Lung (tissue), 11 donors: ENCODE measurements at regions not wholly inside any gene's neighbourhood (a gene's known extent, or its start where the extent isn't known, plus 50 kb on each side); places are given as distances from the start of the nearest gene placed in this dataset.

Experiments used
- ATAC-seq: fragments of 200-7000 bp; cut with Tn5 transposase; one replicate; pipeline ENCODE4 v1.9.1; 2020; ENCODE audit warnings: moderate number of reproducible peaks; ENCODE audit not compliant: insufficient read depth, low FRiP score
- DNase-seq, 3 donors: peaks; one replicate each; pipeline ENCODE4 v3.0.0-alpha.2; 2013 to 2017
- H3K27ac ChIP-seq, 2 donors: one replicate each; pipeline ENCODE4 v1.5.1; 2013; ENCODE audit warnings: mild to moderate bottlenecking in 2 of 2, moderate library complexity in 2 of 2, control low read depth in 1 of 2, inconsistent platforms in 1 of 2, low read depth in 1 of 2, low read length in 1 of 2
- H3K27me3 ChIP-seq, 3 donors: one replicate each; pipeline ENCODE4 v1.5.1; 2013; ENCODE audit warnings: low read length in 2 of 3; ENCODE audit not compliant: control insufficient read depth in 3 of 3, insufficient read depth in 3 of 3
- H3K36me3 ChIP-seq, 4 donors: one replicate each; pipeline ENCODE4 v1.5.1; 2013; ENCODE audit warnings: low read length in 4 of 4, mild to moderate bottlenecking in 1 of 4, moderate library complexity in 1 of 4; ENCODE audit not compliant: control insufficient read depth in 4 of 4, insufficient read depth in 4 of 4
- H3K4me1 ChIP-seq, 5 donors: one replicate each; pipeline ENCODE4 v1.5.1; 2013; ENCODE audit warnings: low read length in 5 of 5, mild to moderate bottlenecking in 2 of 5, moderate library complexity in 1 of 5; ENCODE audit not compliant: control insufficient read depth in 5 of 5, insufficient read depth in 5 of 5
- H3K4me3 ChIP-seq: one replicate; pipeline ENCODE4 v1.5.1; 2013; ENCODE audit warnings: mild to moderate bottlenecking, control low read depth, moderate library complexity
- H3K9ac ChIP-seq, 2 donors: one replicate each; pipeline ENCODE4 v1.5.1; 2013; ENCODE audit warnings: low read length in 2 of 2, control low read depth in 1 of 2; ENCODE audit not compliant: insufficient read depth in 1 of 2
- H3K9me3 ChIP-seq, 4 donors: one replicate each; pipeline ENCODE4 v1.5.1; 2013; ENCODE audit warnings: low read length in 3 of 4, mild to moderate bottlenecking in 1 of 4, moderate library complexity in 1 of 4; ENCODE audit not compliant: control insufficient read depth in 4 of 4, insufficient read depth in 3 of 4
- WGBS, 2 donors: extraction: QIAGEN DNeasy Blood & Tissue Kit; methylation state at CpG; one replicate each; pipeline ENCODE4 v1.1.7; 2013; 5-methylcytosine and 5-hydroxymethylcytosine counted together
- TF ChIP-seq, protein P1 (sequence below): IDR thresholded peaks from 2 replicates; pipeline ENCODE4 v1.5.1; 2012; ENCODE audit warnings: mild to moderate bottlenecking; ENCODE audit errors: control extremely low read depth, extremely low read depth
- donor health status: control.
- donor health status: control.
- donor health status: Bipolar disorder and iron deficiency.
- donor health status: healthy.
- donor health status: DM: yes; HTN: yes; CAD: no.

DNA sequence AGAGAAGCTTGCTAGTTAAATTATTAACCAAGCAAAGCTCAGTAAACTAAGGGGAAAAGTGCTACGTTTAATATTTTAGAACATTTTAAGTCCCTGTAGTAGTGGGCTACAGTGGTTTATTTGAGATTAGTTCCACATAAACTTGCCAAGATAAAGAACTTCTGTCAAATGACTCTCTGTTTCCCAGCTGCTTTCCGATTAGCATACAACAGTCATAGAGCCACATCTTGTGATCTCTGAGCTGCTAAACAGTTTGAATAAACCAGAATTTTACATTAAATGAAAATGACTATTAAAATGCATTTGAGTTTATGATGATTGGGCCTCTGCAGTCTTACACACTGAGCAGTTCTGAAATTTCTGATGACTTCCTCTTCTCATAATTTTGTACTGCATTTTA is 568.5 kb downstream of the IQCM start:
- H3K9ac ChIP-seq, result no peak overlapping the region
- no peak overlapping the region for H3K4me3 ChIP-seq
- no peak overlapping the region for H3K27ac ChIP-seq
- H3K36me3 ChIP-seq, result no peaks in the 10 kb centered on the region
- no peaks in the 10 kb centered on the region for H3K27me3 ChIP-seq
- peaks cover 0 to 2% (median 0%) of the 10 kb centered on the region in 5 donors for H3K4me1 ChIP-seq
- TF ChIP-seq, protein P1, sequence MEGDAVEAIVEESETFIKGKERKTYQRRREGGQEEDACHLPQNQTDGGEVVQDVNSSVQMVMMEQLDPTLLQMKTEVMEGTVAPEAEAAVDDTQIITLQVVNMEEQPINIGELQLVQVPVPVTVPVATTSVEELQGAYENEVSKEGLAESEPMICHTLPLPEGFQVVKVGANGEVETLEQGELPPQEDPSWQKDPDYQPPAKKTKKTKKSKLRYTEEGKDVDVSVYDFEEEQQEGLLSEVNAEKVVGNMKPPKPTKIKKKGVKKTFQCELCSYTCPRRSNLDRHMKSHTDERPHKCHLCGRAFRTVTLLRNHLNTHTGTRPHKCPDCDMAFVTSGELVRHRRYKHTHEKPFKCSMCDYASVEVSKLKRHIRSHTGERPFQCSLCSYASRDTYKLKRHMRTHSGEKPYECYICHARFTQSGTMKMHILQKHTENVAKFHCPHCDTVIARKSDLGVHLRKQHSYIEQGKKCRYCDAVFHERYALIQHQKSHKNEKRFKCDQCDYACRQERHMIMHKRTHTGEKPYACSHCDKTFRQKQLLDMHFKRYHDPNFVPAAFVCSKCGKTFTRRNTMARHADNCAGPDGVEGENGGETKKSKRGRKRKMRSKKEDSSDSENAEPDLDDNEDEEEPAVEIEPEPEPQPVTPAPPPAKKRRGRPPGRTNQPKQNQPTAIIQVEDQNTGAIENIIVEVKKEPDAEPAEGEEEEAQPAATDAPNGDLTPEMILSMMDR, result no peak
- DNase-seq, result peak in 2 of 3 donors; percentile 22 to 40
- no peak for ATAC-seq
- 61 to 75% methylated on average over 2 of the region's 2 CpGs for WGBS, 2 donors
- H3K9me3 ChIP-seq, result no peaks in the 10 kb centered on the region

DNA sequence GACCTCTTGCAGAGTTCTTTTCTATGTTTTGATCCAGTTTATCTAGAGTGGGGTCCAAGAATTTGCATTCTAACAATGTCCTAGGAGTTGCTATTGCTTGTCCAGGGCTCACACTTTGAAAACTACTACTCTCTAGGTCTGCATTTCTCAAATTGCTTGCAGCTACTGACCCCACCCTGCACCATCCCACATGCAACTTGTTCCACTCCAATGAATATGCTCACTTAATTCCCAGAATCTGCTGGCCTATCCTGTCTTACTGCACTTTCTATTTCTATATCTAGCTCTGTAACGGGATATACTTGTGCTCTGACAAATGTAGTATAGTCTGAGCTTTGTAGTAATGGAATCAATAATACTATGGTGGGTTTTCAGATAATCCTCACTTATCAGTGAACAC is 570.3 kb downstream of the IQCM start:
- ATAC-seq, result no peak
- no peak overlapping the region for H3K9ac ChIP-seq
- no peak overlapping the region for H3K27ac ChIP-seq
- WGBS, 2 donors, result 92% methylated on average over 1 of the region's 1 CpG
- H3K36me3 ChIP-seq, result no peaks in the 10 kb centered on the region
- peaks cover 0 to 2% (median 0%) of the 10 kb centered on the region in 5 donors for H3K4me1 ChIP-seq
- H3K27me3 ChIP-seq, result no peaks in the 10 kb centered on the region
- H3K9me3 ChIP-seq, result no peaks in the 10 kb centered on the region
- TF ChIP-seq, protein P1, result no peak
- H3K4me3 ChIP-seq, result no peak overlapping the region
- DNase-seq, result no peak

DNA sequence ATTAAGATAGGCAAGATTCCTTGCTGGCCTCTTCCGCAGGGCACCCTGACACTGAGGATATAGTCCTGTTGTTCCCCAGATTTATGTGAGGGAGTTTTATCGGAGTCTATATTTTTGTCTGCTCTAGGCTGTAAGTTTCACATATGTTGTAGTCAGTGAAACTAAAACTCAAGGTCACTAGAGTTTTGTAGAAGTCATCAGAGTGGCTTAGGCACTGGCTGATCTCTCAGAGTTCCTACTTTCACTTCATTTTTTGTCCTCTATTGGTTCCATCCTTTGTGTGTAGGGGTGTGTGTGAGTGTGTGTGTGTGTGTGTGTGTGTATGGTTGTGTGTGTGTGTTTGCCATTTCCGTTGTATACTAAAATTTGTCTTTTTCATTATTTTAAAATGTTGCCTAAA is 577.5 kb downstream of the IQCM start:
- Histone ChIP-seq H3K9ac (no peak overlapping the region), H3K27ac (no peak overlapping the region), H3K4me3 (no peak overlapping the region), H3K27me3 (no peaks in the 10 kb centered on the region), H3K4me1 (no peaks in the 10 kb centered on the region), H3K9me3 (no peaks in the 10 kb centered on the region), H3K36me3 (no peaks in the 10 kb centered on the region)
- DNase-seq (no peak), ATAC-seq (no peak)
- TF ChIP-seq, protein P1, result no peak
- WGBS, 2 donors, result 89 to 94% methylated on average over 3 of the region's 3 CpGs

DNA sequence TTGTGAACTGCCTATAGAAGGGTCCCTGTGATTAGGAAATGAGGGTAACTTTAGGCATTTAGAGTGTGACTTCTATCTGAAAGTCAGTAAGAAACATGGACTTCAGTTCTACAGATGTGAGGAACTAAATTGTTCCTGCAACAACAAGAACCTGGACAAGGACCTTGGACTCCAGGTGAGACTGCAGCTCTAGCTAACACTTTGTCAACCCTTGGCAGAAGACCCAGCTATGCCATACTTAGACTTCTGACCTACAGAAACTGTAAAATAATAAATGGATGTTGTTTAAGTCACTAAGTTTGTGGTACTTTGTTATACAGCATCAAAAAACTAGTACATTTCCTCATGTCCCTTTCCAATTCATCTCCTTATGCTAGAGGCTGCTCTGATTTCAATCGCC is 580.8 kb downstream of the IQCM start:
- no peaks in the 10 kb centered on the region for H3K4me1 ChIP-seq
- WGBS, 2 donors, result 95 to 98% methylated on average over 1 of the region's 1 CpG
- H3K4me3 ChIP-seq, result no peak overlapping the region
- ATAC-seq, result no peak
- no peak for DNase-seq
- no peaks in the 10 kb centered on the region for H3K9me3 ChIP-seq
- H3K9ac ChIP-seq, result no peak overlapping the region
- TF ChIP-seq, protein P1, result no peak
- H3K27me3 ChIP-seq, result no peaks in the 10 kb centered on the region
- no peak overlapping the region for H3K27ac ChIP-seq
- no peaks in the 10 kb centered on the region for H3K36me3 ChIP-seq
